ENCODE measurements at regions not wholly inside any gene's neighbourhood (a gene's known extent, or its start where the extent isn't known, plus 50 kb on each side); places are given as distances from the start of the nearest gene placed in this dataset.
A peak's percentile ranks its signal among the peaks of the same experiment; 100 is the strongest.
"Not testable (repeated sequence)": the region's sequence is repeated elsewhere in the genome, so short reads cannot be mapped to it uniquely, and the experiment has no call there.

- no peak overlapping the region for H3K4me3 ChIP-seq (ENCODE audit: control insufficient read depth, low read depth, low read length)
- no peak for TF ChIP-seq CTCF (conservative IDR thresholded peaks at IDR 0.05; ENCODE audit: control insufficient read depth, insufficient read depth, low read depth, low read length)
- DNase-seq (ENCODE audit: low read depth): peak; percentile 65
Measured at GRCh38 chr14:35213869-35214387, 78.3 kb upstream of the PSMA6 start.

GRCh38 chr14:35214402-35214801, 77.8 kb upstream of the PSMA6 start:
- H3K4me3 ChIP-seq (ENCODE audit: control insufficient read depth, low read depth, low read length); DNase-seq (ENCODE audit: low read depth): not testable (repeated sequence)

- H3K4me3 ChIP-seq (ENCODE audit: control insufficient read depth, low read depth, low read length): no peak overlapping the region
- peak; percentile 61 for TF ChIP-seq CTCF (conservative IDR thresholded peaks at IDR 0.05; ENCODE audit: control insufficient read depth, insufficient read depth, low read depth, low read length)
- peak; percentile 78 for DNase-seq (ENCODE audit: low read depth)
Measured at GRCh38 chr14:35215110-35215813, 76.9 kb upstream of the PSMA6 start.

- not testable (repeated sequence) for H3K4me3 ChIP-seq (ENCODE audit: control insufficient read depth, low read depth, low read length); DNase-seq (ENCODE audit: low read depth)
Measured at GRCh38 chr14:35218176-35218575, 74.0 kb upstream of the PSMA6 start.

GRCh38 chr14:35218963-35219362, 73.2 kb upstream of the PSMA6 start:
- no peak overlapping the region for H3K4me3 ChIP-seq (ENCODE audit: control insufficient read depth, low read depth, low read length)
- TF ChIP-seq CTCF (conservative IDR thresholded peaks at IDR 0.05; ENCODE audit: control insufficient read depth, insufficient read depth, low read depth, low read length): no peak
- DNase-seq (ENCODE audit: low read depth): no peak

- DNase-seq (ENCODE audit: low read depth): no peak
- no peak for TF ChIP-seq CTCF (conservative IDR thresholded peaks at IDR 0.05; ENCODE audit: control insufficient read depth, insufficient read depth, low read depth, low read length)
Measured at GRCh38 chr14:35220027-35220676, 72.0 kb upstream of the PSMA6 start.

GRCh38 chr14:35220920-35221319, 71.3 kb upstream of the PSMA6 start:
- no peak overlapping the region for H3K4me3 ChIP-seq (ENCODE audit: control insufficient read depth, low read depth, low read length)
- DNase-seq (ENCODE audit: low read depth): no peak

More at GRCh38 chr14:35220027-35220676, 72.0 kb upstream of the PSMA6 start:
- H3K4me3 ChIP-seq (ENCODE audit: control insufficient read depth, low read depth, low read length): no peak overlapping the region

More at GRCh38 chr14:35220920-35221319, 71.3 kb upstream of the PSMA6 start:
- TF ChIP-seq CTCF (conservative IDR thresholded peaks at IDR 0.05; ENCODE audit: control insufficient read depth, insufficient read depth, low read depth, low read length): no peak
